Left ventricle myocardium inferior (tissue), 1 donor: ENCODE measurements at regions not wholly inside any gene's neighbourhood (a gene's known extent, or its start where the extent isn't known, plus 50 kb on each side); places are given as distances from the start of the nearest gene placed in this dataset.

Source experiments
- DNase-seq: peaks from one replicate; pipeline ENCODE4 v3.0.0-alpha.2; 2020
- H3K27ac ChIP-seq: fragments of 200-600 bp; replicated peaks from 2 replicates; pipeline ENCODE4 v1.8.0; 2021
- H3K27me3 ChIP-seq: fragments of 200-600 bp; 2 replicates; pipeline ENCODE4 v1.8.0; 2021; ENCODE audit warnings: low read depth
- H3K36me3 ChIP-seq: fragments of 200-600 bp; 2 replicates; pipeline ENCODE4 v1.8.0; 2021
- H3K4me1 ChIP-seq: fragments of 200-600 bp; 2 replicates; pipeline ENCODE4 v1.8.0; 2021
- H3K4me3 ChIP-seq: fragments of 200-600 bp; 2 replicates; pipeline ENCODE4 v1.8.0; 2021; ENCODE audit warnings: mild to moderate bottlenecking, moderate library complexity
- H3K9me3 ChIP-seq: fragments of 200-600 bp; replicated peaks from 2 replicates; pipeline ENCODE4 v1.8.0; 2021
- CTCF ChIP-seq: fragments of 200-600 bp; IDR thresholded peaks from 2 replicates; pipeline ENCODE4 v1.8.0; 2021; ENCODE audit warnings: antibody characterized with exemption, mild to moderate bottlenecking, borderline replicate concordance
- intact Hi-C: fragments of 100-400 bp; cut with micrococcal nuclease; formaldehyde crosslinking; loops from one replicate; pipeline ENCODE4 v1.11.0; 2022
- donor health status: DM: no; HTN: yes; CAD: no; lungs with severe emphysema.

DNA sequence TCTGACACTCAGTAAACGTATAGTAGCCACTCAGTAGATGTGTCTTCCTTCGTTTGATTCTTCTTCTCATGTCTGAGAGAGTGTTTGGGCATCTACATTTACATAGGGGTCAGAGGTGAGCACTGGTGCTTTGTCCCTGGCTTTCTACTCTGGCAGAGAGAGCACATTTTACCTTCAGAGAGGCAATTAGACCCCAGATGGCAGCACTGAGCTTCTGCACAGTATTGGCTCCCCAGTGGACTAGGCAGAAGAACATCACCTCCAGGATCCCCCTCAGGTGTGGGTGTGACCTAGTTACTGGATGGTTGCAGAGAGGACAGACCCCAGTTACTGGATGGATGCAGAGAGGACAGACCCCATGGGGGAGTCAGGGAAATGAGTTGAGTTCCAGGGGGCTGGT, 327.2 kb downstream of the DHX35 start:
- intact Hi-C loops: no loop called here
- H3K27me3 ChIP-seq: peaks cover 25% of the 10 kb centered on the region
- peak; percentile 26 for TF ChIP-seq CTCF
- no peaks in the 10 kb centered on the region for H3K9me3 ChIP-seq
- no peaks in the 10 kb centered on the region for H3K36me3 ChIP-seq
- no peaks in the 10 kb centered on the region for H3K4me1 ChIP-seq
- no peak for DNase-seq
- H3K4me3 ChIP-seq: no peak overlapping the region
- H3K27ac ChIP-seq: no peak overlapping the region

- Histone ChIP-seq H3K4me3 (no peak overlapping the region), H3K4me1 (no peaks in the 10 kb centered on the region), H3K9me3 (no peaks in the 10 kb centered on the region), H3K27me3 (peaks cover 54% of the 10 kb centered on the region), H3K36me3 (no peaks in the 10 kb centered on the region), H3K27ac (no peak overlapping the region)
- no peak for TF ChIP-seq CTCF
- DNase-seq: no peak
- intact Hi-C loops: no loop called here
Observed at GRCh38 chr20:39283464-39283863, 321.3 kb downstream of the DHX35 start.

DNA sequence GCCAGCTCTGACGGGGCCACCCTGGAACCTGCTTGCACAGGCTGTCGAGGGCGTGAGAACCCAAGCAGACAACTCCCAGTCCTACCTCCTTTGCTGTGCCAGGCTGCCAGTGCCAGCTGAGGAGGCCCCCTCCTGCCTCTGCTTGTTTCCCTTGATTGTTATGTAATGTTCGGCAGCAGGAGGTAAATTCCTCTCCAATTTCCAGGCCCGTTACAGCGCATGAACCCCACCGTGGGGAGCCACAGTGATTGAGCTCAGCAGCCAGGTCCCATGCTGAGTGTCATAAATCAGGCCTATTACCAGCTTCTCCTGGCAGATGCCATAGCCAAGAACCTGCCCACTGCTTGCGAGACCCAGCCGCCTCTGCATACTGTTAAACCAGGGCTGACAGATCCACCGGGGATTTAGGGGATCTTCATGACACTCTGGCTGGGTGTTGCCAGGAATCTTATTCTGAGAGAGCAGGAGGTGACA, 320.5 kb downstream of the DHX35 start:
- no peak overlapping the region for H3K4me3 ChIP-seq
- no peak for TF ChIP-seq CTCF
- no peaks in the 10 kb centered on the region for H3K36me3 ChIP-seq
- no peak for DNase-seq
- peaks cover 54% of the 10 kb centered on the region for H3K27me3 ChIP-seq
- intact Hi-C loops: no loop called here
- H3K4me1 ChIP-seq: no peaks in the 10 kb centered on the region
- no peak overlapping the region for H3K27ac ChIP-seq
- H3K9me3 ChIP-seq: no peaks in the 10 kb centered on the region

DNA sequence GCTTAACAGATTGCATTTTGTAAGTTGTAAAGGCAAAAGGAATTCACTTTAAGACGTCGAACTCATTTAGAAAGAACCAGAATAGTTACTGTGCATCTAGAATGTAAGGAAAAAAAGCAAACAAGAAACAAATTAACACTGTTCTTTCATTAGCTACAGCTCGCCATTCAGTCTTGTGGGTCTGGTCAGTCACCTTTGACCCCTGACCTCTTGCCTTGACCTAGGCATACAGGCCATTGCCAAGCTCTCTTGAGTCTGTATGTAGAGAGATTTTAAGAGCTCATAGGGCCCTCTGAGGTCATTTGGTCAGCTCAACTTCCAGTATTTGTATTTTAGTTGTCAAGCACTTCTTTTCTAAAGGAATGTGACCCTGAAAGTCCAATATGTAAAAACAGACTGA, 318.7 kb downstream of the DHX35 start:
- intact Hi-C loops: no loop called here
- no peak for DNase-seq
- Histone ChIP-seq H3K9me3 (peaks cover 11% of the 10 kb centered on the region), H3K4me1 (no peaks in the 10 kb centered on the region), H3K27me3 (peaks cover 44% of the 10 kb centered on the region), H3K4me3 (no peak overlapping the region), H3K36me3 (no peaks in the 10 kb centered on the region), H3K27ac (no peak overlapping the region)
- no peak for TF ChIP-seq CTCF

DNA sequence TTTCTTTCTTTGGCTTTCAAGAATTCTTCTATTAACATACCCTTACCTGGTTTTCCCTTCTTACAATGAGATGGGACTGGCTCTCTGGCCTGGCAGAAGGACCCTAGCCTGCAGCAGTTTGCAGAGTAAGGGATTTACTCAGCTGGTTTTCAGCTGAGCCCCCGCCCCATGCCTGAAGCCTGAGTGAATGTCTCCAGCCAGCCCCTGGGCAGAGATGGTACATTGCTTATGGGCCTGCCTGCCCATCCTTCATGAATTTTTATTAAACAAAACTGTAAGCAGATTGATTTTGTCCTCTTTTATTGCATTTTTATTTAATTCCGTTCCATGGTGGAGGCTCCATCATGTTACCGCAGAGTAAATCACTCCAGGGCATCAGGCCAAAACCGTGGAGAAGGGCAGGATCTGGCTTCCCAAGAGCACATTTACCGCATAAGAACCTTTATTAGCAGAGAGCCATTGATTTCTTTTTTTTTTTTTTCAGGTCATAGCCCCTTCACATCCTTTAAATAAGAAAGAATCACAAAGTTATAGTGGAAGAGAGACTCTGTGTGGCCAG, 316.2 kb downstream of the DHX35 start:
- no peak for TF ChIP-seq CTCF
- H3K9me3 ChIP-seq: peaks cover 12% of the 10 kb centered on the region
- intact Hi-C loops: no loop called here
- no peak overlapping the region for H3K27ac ChIP-seq
- no peak overlapping the region for H3K4me3 ChIP-seq
- no peak for DNase-seq
- H3K36me3 ChIP-seq: no peaks in the 10 kb centered on the region
- H3K27me3 ChIP-seq: peaks cover 24% of the 10 kb centered on the region
- H3K4me1 ChIP-seq: no peaks in the 10 kb centered on the region
